Endodermal cell (in vitro differentiated cells): ENCODE measurements at regions not wholly inside any gene's neighbourhood (a gene's known extent, or its start where the extent isn't known, plus 50 kb on each side); places are given as distances from the start of the nearest gene placed in this dataset.

ENCODE experiments used
- DNase-seq: peaks from one replicate; pipeline ENCODE4 v3.0.0-alpha.2; 2017
- H3K27ac ChIP-seq: 2 replicates; pipeline ENCODE4 v1.5.1; 2013; ENCODE audit warnings: mild to moderate bottlenecking, low read depth, low read length, moderate library complexity
- H3K27me3 ChIP-seq: 2 replicates; pipeline ENCODE4 v1.6.1; 2013; ENCODE audit warnings: mild to moderate bottlenecking, low read length, moderate library complexity; ENCODE audit not compliant: insufficient read depth, control insufficient read depth, poor library complexity, severe bottlenecking
- H3K36me3 ChIP-seq: 2 replicates; pipeline ENCODE4 v1.7.0; 2013; ENCODE audit warnings: mild to moderate bottlenecking, low read length, moderate library complexity; ENCODE audit not compliant: control insufficient read depth, insufficient read depth
- H3K4me1 ChIP-seq: one replicate; pipeline ENCODE4 v1.7.0; 2013; ENCODE audit warnings: low read length; ENCODE audit not compliant: control insufficient read depth, insufficient read depth
- H3K4me3 ChIP-seq: 2 replicates; pipeline ENCODE4 v1.5.1; 2013; ENCODE audit warnings: mild to moderate bottlenecking, low read length, moderate library complexity
- H3K9ac ChIP-seq: 2 replicates; pipeline ENCODE4 v1.6.1; 2013; ENCODE audit warnings: mild to moderate bottlenecking, low read length, moderate library complexity; ENCODE audit not compliant: poor library complexity, severe bottlenecking; ENCODE audit errors: extremely low read depth
- H3K9me3 ChIP-seq: 2 replicates; pipeline ENCODE4 v1.6.1; 2013; ENCODE audit warnings: mild to moderate bottlenecking, low read length, moderate library complexity; ENCODE audit not compliant: control insufficient read depth
- H3K27ac Mint-ChIP-seq: 2 replicates; pipeline ENCODE4 v1.8.0; 2020; ENCODE audit warnings: mixed read lengths
- H3K27me3 Mint-ChIP-seq: 2 replicates; pipeline ENCODE4 v1.8.0; 2021; ENCODE audit warnings: mild to moderate bottlenecking, mixed read lengths; ENCODE audit not compliant: insufficient read depth
- H3K36me3 Mint-ChIP-seq: 2 replicates; pipeline ENCODE4 v1.8.0; 2020; ENCODE audit warnings: low read depth, mixed read lengths
- H3K4me1 Mint-ChIP-seq: 2 replicates; pipeline ENCODE4 v1.8.0; 2020; ENCODE audit warnings: mixed read lengths
- H3K4me3 Mint-ChIP-seq: 2 replicates; pipeline ENCODE4 v1.8.0; 2020; ENCODE audit warnings: mild to moderate bottlenecking, moderate library complexity, mixed read lengths
- H3K9me3 Mint-ChIP-seq: 2 replicates; pipeline ENCODE4 v1.8.0; 2020; ENCODE audit warnings: mild to moderate bottlenecking, mixed read lengths
- CTCF ChIP-seq: fragments of 200-600 bp; sonication (generic); conservative IDR thresholded peaks from 2 replicates; pipeline ENCODE4 v1.5.0; 2021; ENCODE audit warnings: antibody characterized with exemption, mild to moderate bottlenecking
- WGBS, 2 experiments: methylation state at CpG; one replicate each; pipeline versions ENCODE4 v1.1.5 to v1.1.7; 2013; ENCODE audit warnings: missing lambda C conversion rate in 2 of 2, mixed read lengths in 1 of 2; ENCODE audit not compliant: insufficient coverage in 1 of 2, insufficient read length in 1 of 2; 5-methylcytosine and 5-hydroxymethylcytosine counted together

GRCh38 chr4:174144106-174144505, 139.4 kb downstream of the FBXO8 start:
- Histone ChIP-seq H3K36me3 (no peaks in the 10 kb centered on the region), H3K27me3 (no peaks in the 10 kb centered on the region), H3K4me1 (peaks cover 6% of the 10 kb centered on the region), H3K27ac (no peak overlapping the region), H3K4me3 (no peak overlapping the region), H3K9ac (no peak overlapping the region), H3K9me3 (no peaks in the 10 kb centered on the region)
- Mint-ChIP-seq H3K27ac (no peak overlapping the region), H3K9me3 (no peaks in the 10 kb centered on the region), H3K36me3 (no peaks in the 10 kb centered on the region), H3K4me1 (peaks cover 7% of the 10 kb centered on the region), H3K27me3 (peaks cover 3% of the 10 kb centered on the region), H3K4me3 (no peak overlapping the region)
- no peak for DNase-seq
- TF ChIP-seq CTCF, result no peak

GRCh38 chr4:174141876-174142275, 141.6 kb downstream of the FBXO8 start:
- Mint-ChIP-seq H3K9me3 (no peaks in the 10 kb centered on the region), H3K4me1 (peaks cover 7% of the 10 kb centered on the region), H3K27ac (no peak overlapping the region), H3K36me3 (no peaks in the 10 kb centered on the region), H3K4me3 (no peak overlapping the region), H3K27me3 (peaks cover 2% of the 10 kb centered on the region)
- H3K27me3 ChIP-seq, result no peaks in the 10 kb centered on the region
- no peak overlapping the region for H3K27ac ChIP-seq
- H3K9me3 ChIP-seq, result no peaks in the 10 kb centered on the region
- H3K36me3 ChIP-seq, result no peaks in the 10 kb centered on the region
- H3K9ac ChIP-seq, result no peak overlapping the region
- H3K4me3 ChIP-seq, result no peak overlapping the region
- TF ChIP-seq CTCF, result no peak
- peaks cover 6% of the 10 kb centered on the region for H3K4me1 ChIP-seq
- no peak for DNase-seq
- 83 to 95% methylated on average over 2 of the region's 3 CpGs for WGBS, 2 experiments

GRCh38 chr4:174138616-174139015, 144.9 kb downstream of the FBXO8 start:
- no peak for TF ChIP-seq CTCF
- 86 to 100% methylated on average over 1 of the region's 1 CpG for WGBS, 2 experiments
- Histone ChIP-seq H3K4me3 (no peak overlapping the region), H3K27me3 (no peaks in the 10 kb centered on the region), H3K36me3 (no peaks in the 10 kb centered on the region), H3K9me3 (no peaks in the 10 kb centered on the region), H3K4me1 (no peaks in the 10 kb centered on the region), H3K9ac (no peak overlapping the region), H3K27ac (no peak overlapping the region)
- Mint-ChIP-seq H3K27me3 (no peaks in the 10 kb centered on the region), H3K9me3 (no peaks in the 10 kb centered on the region), H3K36me3 (no peaks in the 10 kb centered on the region), H3K27ac (no peak overlapping the region), H3K4me1 (no peaks in the 10 kb centered on the region), H3K4me3 (no peak overlapping the region)
- DNase-seq, result no peak
